Activated CD4-positive, alpha-beta memory T cell treated with anti-CD3 and anti-CD28 coated beads for 36 hours (primary cell): ENCODE measurements at regions not wholly inside any gene's neighbourhood (a gene's known extent, or its start where the extent isn't known, plus 50 kb on each side); places are given as distances from the start of the nearest gene placed in this dataset.

Experiments
- CTCF ChIA-PET: fragments of 350-600 bp; sonication (Branson Sonifier 250); formaldehyde crosslinking; loops from one replicate; lab custom pipeline; 2021; ENCODE audit warnings: antibody characterized with exemption, inconsistent platforms; lab: Charles Lee
- POLR2A ChIA-PET: fragments of 350-600 bp; sonication (Branson Sonifier 250); formaldehyde crosslinking; loops from one replicate; lab custom pipeline; 2021; ENCODE audit warnings: antibody characterized with exemption; lab: Charles Lee
- DNase-seq: peaks from one replicate; pipeline ENCODE4 v3.0.0-alpha.2; 2020
- H3K27ac Mint-ChIP-seq: one replicate; pipeline ENCODE4 v1.8.0; 2021; ENCODE audit warnings: mixed read lengths
- H3K27me3 Mint-ChIP-seq: one replicate; pipeline ENCODE4 v1.8.0; 2021; ENCODE audit warnings: mixed read lengths
- H3K36me3 Mint-ChIP-seq: one replicate; pipeline ENCODE4 v1.8.0; 2021; ENCODE audit warnings: mixed read lengths
- H3K4me1 Mint-ChIP-seq: one replicate; pipeline ENCODE4 v1.8.0; 2021; ENCODE audit warnings: low read depth, mixed read lengths
- H3K4me3 Mint-ChIP-seq: one replicate; pipeline ENCODE4 v1.8.0; 2021; ENCODE audit warnings: mild to moderate bottlenecking, mixed read lengths
- H3K9me3 Mint-ChIP-seq: one replicate; pipeline ENCODE4 v1.8.0; 2021; ENCODE audit warnings: mixed read lengths
- intact Hi-C: fragments of 100-400 bp; cut with micrococcal nuclease; formaldehyde crosslinking; loops from one replicate; pipeline ENCODE4 v1.15.1; 2023

GRCh38 chr22:49693848-49694247, 133.8 kb downstream of the BRD1 start:
- Mint-ChIP-seq H3K27me3 (peaks cover 7% of the 10 kb centered on the region), H3K9me3 (peaks cover 10% of the 10 kb centered on the region), H3K36me3 (no peaks in the 10 kb centered on the region), H3K4me1 (no peaks in the 10 kb centered on the region), H3K27ac (no peak overlapping the region), H3K4me3 (no peak overlapping the region)
- POLR2A ChIA-PET = no interaction called here
- CTCF ChIA-PET = no interaction called here
- no peak for DNase-seq
- intact Hi-C loops = no loop called here

DNA sequence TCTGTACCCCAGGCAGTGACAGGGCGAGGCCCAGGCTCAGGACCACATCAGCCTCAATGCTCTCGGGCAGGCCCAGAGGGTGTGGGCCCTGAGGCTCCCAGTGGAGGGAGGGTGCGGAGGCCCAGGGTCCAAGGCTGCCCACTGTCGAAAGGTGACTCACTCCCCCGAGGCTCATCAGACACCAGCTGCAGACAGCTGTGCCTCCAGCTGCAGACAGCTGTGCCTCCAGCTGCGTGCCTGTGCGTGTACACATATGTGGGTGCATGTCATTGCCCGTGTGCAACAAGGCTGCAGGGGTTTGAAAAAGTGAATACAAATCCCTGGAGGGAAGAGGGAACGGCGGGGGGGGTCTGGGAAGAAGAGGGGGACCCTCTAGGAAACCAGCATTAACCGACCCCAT, 134.3 kb downstream of the BRD1 start:
- Mint-ChIP-seq H3K4me3 (no peak overlapping the region), H3K9me3 (peaks cover 10% of the 10 kb centered on the region), H3K36me3 (no peaks in the 10 kb centered on the region), H3K27ac (no peak overlapping the region), H3K27me3 (peaks cover 11% of the 10 kb centered on the region), H3K4me1 (no peaks in the 10 kb centered on the region)
- ChIA-PET CTCF (no interaction called here), POLR2A (no interaction called here)
- no peak for DNase-seq
- intact Hi-C loops = no loop called here

GRCh38 chr22:49692499-49693225, 135.0 kb downstream of the BRD1 start:
- Mint-ChIP-seq H3K27ac (no peak overlapping the region), H3K4me3 (no peak overlapping the region), H3K4me1 (no peaks in the 10 kb centered on the region), H3K9me3 (peaks cover 10% of the 10 kb centered on the region), H3K36me3 (no peaks in the 10 kb centered on the region), H3K27me3 (peaks cover 9% of the 10 kb centered on the region)
- CTCF ChIA-PET = no interaction called here
- intact Hi-C loops = no loop called here
- POLR2A ChIA-PET = no interaction called here
- no peak for DNase-seq

- DNase-seq = no peak
- Mint-ChIP-seq H3K9me3 (no peaks in the 10 kb centered on the region), H3K27me3 (peaks cover 6% of the 10 kb centered on the region), H3K4me3 (no peak overlapping the region), H3K4me1 (no peaks in the 10 kb centered on the region), H3K36me3 (no peaks in the 10 kb centered on the region), H3K27ac (no peak overlapping the region)
- CTCF ChIA-PET = interaction anchor here (0.9 kb wide), 1 partner anchor 10 kb away, joined by 5 read pairs; no protein-coding TSS in a partner anchor
- intact Hi-C loops = no loop called here
- POLR2A ChIA-PET = no interaction called here
Observed at GRCh38 chr22:49691256-49691655, 136.4 kb downstream of the BRD1 start.

DNA sequence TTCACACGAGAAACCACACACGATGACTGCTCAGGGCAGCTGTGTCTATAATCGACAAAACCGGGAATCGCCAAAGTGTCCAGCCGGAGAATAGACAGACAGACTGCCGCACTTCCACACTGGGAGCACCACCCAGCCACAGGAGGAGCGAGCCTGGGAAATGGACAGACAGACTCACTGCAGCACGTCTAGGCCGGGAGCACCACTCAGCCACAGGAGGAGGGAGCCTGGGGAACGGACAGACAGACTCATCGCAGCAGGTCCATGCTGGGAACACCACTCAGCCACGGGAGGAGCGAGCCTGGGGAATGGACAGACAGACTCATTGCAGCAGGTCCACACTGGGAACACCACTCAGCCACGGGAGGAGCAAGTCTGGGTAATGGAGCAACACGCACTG, 137.2 kb downstream of the BRD1 start:
- H3K9me3 Mint-ChIP-seq = no peaks in the 10 kb centered on the region
- no peaks in the 10 kb centered on the region for H3K36me3 Mint-ChIP-seq
- DNase-seq = no peak
- no peak overlapping the region for H3K27ac Mint-ChIP-seq
- intact Hi-C loops = no loop called here
- no peak overlapping the region for H3K4me3 Mint-ChIP-seq
- CTCF ChIA-PET = no interaction called here
- peaks cover 6% of the 10 kb centered on the region for H3K27me3 Mint-ChIP-seq
- no peaks in the 10 kb centered on the region for H3K4me1 Mint-ChIP-seq
- POLR2A ChIA-PET = no interaction called here

DNA sequence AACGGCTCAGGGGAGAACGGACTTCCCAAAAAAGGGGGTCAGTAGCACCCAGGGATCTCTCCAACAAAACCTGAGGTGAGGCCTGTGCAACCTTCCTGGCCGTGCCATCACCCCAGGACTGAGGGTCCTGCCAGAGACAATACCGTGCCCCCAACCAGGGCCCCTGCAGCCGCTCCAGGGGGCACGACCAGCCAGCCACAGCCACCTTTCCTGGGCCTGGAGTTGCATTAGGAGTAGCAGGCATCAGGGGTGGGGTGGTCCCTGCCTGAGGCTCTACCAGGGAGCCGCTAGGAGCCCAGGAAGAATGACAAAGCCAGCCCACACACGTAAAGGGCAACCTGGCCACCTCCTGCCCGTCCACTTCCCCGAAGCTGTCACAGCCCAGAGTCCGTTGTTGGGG, 137.8 kb downstream of the BRD1 start:
- intact Hi-C loops = no loop called here
- ChIA-PET POLR2A (no interaction called here), CTCF (interaction anchor here (0.6 kb wide), 1 partner anchor 16 kb away, joined by 3 read pairs; no protein-coding TSS in a partner anchor)
- no peak for DNase-seq
- H3K9me3 Mint-ChIP-seq = no peaks in the 10 kb centered on the region
- H3K4me3 Mint-ChIP-seq = no peak overlapping the region
- peaks cover 6% of the 10 kb centered on the region for H3K27me3 Mint-ChIP-seq
- no peak overlapping the region for H3K27ac Mint-ChIP-seq
- no peaks in the 10 kb centered on the region for H3K4me1 Mint-ChIP-seq
- no peaks in the 10 kb centered on the region for H3K36me3 Mint-ChIP-seq

- DNase-seq = no peak
- Mint-ChIP-seq H3K9me3 (no peaks in the 10 kb centered on the region), H3K4me3 (no peak overlapping the region), H3K27me3 (peaks cover 7% of the 10 kb centered on the region), H3K36me3 (no peaks in the 10 kb centered on the region), H3K4me1 (no peaks in the 10 kb centered on the region), H3K27ac (no peak overlapping the region)
- ChIA-PET POLR2A (no interaction called here), CTCF (interaction anchor here (0.6 kb wide), 1 partner anchor 15 kb away, joined by 3 read pairs; no protein-coding TSS in a partner anchor)
- intact Hi-C loops = no loop called here
Observed at GRCh38 chr22:49689255-49689770, 138.4 kb downstream of the BRD1 start.

GRCh38 chr22:49688516-49689254, 139.0 kb downstream of the BRD1 start:
- no peak for DNase-seq
- no peaks in the 10 kb centered on the region for H3K36me3 Mint-ChIP-seq
- H3K4me3 Mint-ChIP-seq = no peak overlapping the region
- no peak overlapping the region for H3K27ac Mint-ChIP-seq
- no peaks in the 10 kb centered on the region for H3K4me1 Mint-ChIP-seq
- peaks cover 7% of the 10 kb centered on the region for H3K27me3 Mint-ChIP-seq
- H3K9me3 Mint-ChIP-seq = no peaks in the 10 kb centered on the region
- intact Hi-C loops = no loop called here
- POLR2A ChIA-PET = no interaction called here
- CTCF ChIA-PET = interaction anchor here (0.6 kb wide), 1 partner anchor 15 kb away, joined by 3 read pairs; no protein-coding TSS in a partner anchor

DNA sequence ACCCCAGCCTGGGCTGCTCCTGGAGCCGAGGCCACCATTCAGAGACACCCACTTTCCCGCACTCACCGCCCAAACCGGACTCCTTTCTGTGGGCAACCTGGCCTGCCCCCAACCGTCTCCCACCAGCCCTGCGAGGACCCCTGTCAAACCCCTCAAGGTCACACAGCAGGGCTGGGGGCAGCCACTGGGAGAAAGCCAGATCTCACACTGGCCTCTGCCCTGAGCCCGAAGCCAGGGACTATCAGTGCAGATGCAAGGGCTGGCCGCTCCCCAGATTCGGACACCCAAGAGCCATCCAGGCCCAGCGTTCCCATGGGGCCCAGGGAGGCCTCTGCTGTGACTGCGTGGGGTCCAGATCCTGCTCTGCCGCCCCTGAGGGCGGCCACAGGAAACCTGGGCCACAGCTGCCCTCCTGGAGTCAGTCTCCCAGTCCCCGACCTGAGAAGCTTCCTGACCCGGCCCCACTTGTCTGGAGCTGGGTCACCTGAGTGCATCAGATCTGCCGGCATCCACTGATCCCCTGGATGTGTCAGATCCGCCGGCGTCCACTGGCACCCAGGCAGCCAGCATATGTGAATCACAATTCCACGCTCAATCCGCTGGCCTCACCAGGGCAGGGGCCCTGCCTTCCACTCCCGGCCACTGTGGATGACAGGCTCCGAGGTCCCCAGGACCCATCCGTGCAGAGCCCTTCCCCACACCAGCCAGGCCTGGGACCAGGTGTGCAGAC, 139.7 kb downstream of the BRD1 start:
- Mint-ChIP-seq H3K36me3 (no peaks in the 10 kb centered on the region), H3K27ac (no peak overlapping the region), H3K27me3 (peaks cover 11% of the 10 kb centered on the region), H3K4me3 (no peak overlapping the region), H3K9me3 (no peaks in the 10 kb centered on the region), H3K4me1 (no peaks in the 10 kb centered on the region)
- POLR2A ChIA-PET = no interaction called here
- DNase-seq = no peak
- intact Hi-C loops = no loop called here
- CTCF ChIA-PET = no interaction called here

DNA sequence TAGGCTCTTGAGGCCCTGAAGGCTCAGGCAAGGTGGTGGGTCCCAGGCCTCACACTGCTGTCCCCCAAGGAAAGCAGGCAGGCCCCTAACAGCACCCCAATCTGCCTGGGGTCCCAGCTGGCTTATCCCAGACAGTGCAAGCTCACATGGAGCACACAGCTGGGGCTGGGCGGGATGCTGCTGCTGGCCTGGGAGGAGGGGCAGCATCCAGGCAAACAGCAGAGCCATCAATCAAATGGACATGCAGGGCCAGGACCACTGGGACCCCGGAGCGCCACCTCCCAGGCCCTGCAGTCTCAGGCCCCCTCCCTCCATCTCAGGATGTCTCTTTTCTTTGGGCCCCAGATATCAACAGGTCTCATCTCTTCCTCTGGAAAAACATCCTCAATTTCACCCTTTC, 140.3 kb downstream of the BRD1 start:
- POLR2A ChIA-PET = no interaction called here
- Mint-ChIP-seq H3K4me3 (no peak overlapping the region), H3K27me3 (peaks cover 11% of the 10 kb centered on the region), H3K36me3 (no peaks in the 10 kb centered on the region), H3K9me3 (no peaks in the 10 kb centered on the region), H3K4me1 (no peaks in the 10 kb centered on the region), H3K27ac (no peak overlapping the region)
- intact Hi-C loops = no loop called here
- no peak for DNase-seq
- CTCF ChIA-PET = no interaction called here

- intact Hi-C loops = no loop called here
- H3K27me3 Mint-ChIP-seq = peaks cover 11% of the 10 kb centered on the region
- H3K4me3 Mint-ChIP-seq = no peak overlapping the region
- POLR2A ChIA-PET = no interaction called here
- no peaks in the 10 kb centered on the region for H3K4me1 Mint-ChIP-seq
- CTCF ChIA-PET = no interaction called here
- H3K9me3 Mint-ChIP-seq = no peaks in the 10 kb centered on the region
- no peak for DNase-seq
- H3K27ac Mint-ChIP-seq = no peak overlapping the region
- no peaks in the 10 kb centered on the region for H3K36me3 Mint-ChIP-seq
Observed at GRCh38 chr22:49686495-49687219, 141.0 kb downstream of the BRD1 start.

DNA sequence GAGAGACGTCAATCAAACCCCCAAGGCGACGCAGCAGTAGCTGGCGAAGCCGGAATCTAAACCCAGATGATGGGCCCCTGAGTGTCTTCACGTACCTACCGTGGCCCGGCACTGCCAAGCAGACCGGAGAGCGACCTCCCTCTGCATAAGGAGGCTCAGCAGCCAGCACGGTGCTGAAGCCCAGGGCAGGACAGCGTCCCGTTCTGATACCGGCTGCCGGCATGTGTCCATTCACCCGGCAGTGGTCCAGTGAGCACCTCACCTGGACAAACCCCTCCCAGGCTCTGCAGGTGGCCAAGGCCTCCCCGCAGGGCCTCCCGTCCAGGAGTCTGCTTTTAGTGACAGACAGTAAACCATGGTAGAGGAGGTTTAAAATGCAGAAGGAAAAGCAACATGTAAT, 142.0 kb downstream of the BRD1 start:
- no peaks in the 10 kb centered on the region for H3K4me1 Mint-ChIP-seq
- H3K27ac Mint-ChIP-seq = no peak overlapping the region
- no peaks in the 10 kb centered on the region for H3K36me3 Mint-ChIP-seq
- POLR2A ChIA-PET = no interaction called here
- DNase-seq = no peak
- CTCF ChIA-PET = no interaction called here
- no peak overlapping the region for H3K4me3 Mint-ChIP-seq
- H3K9me3 Mint-ChIP-seq = no peaks in the 10 kb centered on the region
- intact Hi-C loops = no loop called here
- H3K27me3 Mint-ChIP-seq = peaks cover 11% of the 10 kb centered on the region
